Neuronal stem cell (in vitro differentiated cells): ENCODE measurements at regions not wholly inside any gene's neighbourhood (a gene's known extent, or its start where the extent isn't known, plus 50 kb on each side); places are given as distances from the start of the nearest gene placed in this dataset.

ENCODE experiments used
- DNase-seq: peaks from one replicate; pipeline ENCODE4 v3.0.0-alpha.2; 2013; ENCODE audit warnings: low spot score
- H2AFZ ChIP-seq: one replicate; pipeline ENCODE4 v1.6.1; 2013; ENCODE audit warnings: mild to moderate bottlenecking, low read length, inconsistent platforms
- H2AK5ac ChIP-seq: 2 replicates; pipeline ENCODE4 v1.6.1; 2013; ENCODE audit warnings: low read depth, mild to moderate bottlenecking, inconsistent platforms, low read length, moderate library complexity, mixed read lengths
- H2BK120ac ChIP-seq: 2 replicates; pipeline ENCODE4 v1.6.1; 2013; ENCODE audit warnings: low read depth, mild to moderate bottlenecking, inconsistent platforms, low read length, moderate library complexity, mixed read lengths
- H2BK12ac ChIP-seq: one replicate; pipeline ENCODE4 v1.6.1; 2013; ENCODE audit warnings: low read length, inconsistent platforms
- H2BK15ac ChIP-seq: 2 replicates; pipeline ENCODE4 v1.6.1; 2013; ENCODE audit warnings: mild to moderate bottlenecking, low read length, inconsistent platforms, mixed read lengths
- H2BK5ac ChIP-seq: one replicate; pipeline ENCODE4 v1.6.1; 2013; ENCODE audit warnings: inconsistent platforms, mild to moderate bottlenecking, low read length, moderate library complexity
- H3K14ac ChIP-seq: one replicate; pipeline ENCODE4 v1.6.1; 2013; ENCODE audit warnings: low read length, inconsistent platforms
- H3K18ac ChIP-seq: 2 replicates; pipeline ENCODE4 v1.6.1; 2013; ENCODE audit warnings: low read length, inconsistent platforms
- H3K23ac ChIP-seq: 2 replicates; pipeline ENCODE4 v1.6.1; 2013; ENCODE audit warnings: low read depth, mild to moderate bottlenecking, mixed read lengths, low read length, inconsistent platforms; ENCODE audit not compliant: poor library complexity
- H3K27ac ChIP-seq: replicated peaks from 3 replicates; pipeline ENCODE4 v1.5.1; 2013; ENCODE audit warnings: low read length, inconsistent platforms
- H3K27me3 ChIP-seq, 3 experiments: 2 replicates each; pipeline ENCODE4 v1.6.1; 2013; ENCODE audit warnings: low read length in 3 of 3, mild to moderate bottlenecking in 2 of 3, inconsistent platforms in 1 of 3, low read depth in 1 of 3, mixed read lengths in 1 of 3, moderate library complexity in 1 of 3; ENCODE audit not compliant: control insufficient read depth in 3 of 3, insufficient read depth in 3 of 3
- H3K36me3 ChIP-seq, 2 donors: replicated peaks in 1 of 2; 2 replicates each; pipeline ENCODE4 v1.6.1; 2013; ENCODE audit warnings: low read length in 2 of 2; ENCODE audit not compliant: control insufficient read depth in 2 of 2, insufficient read depth in 2 of 2
- H3K4ac ChIP-seq: 2 replicates; pipeline ENCODE4 v1.6.1; 2013; ENCODE audit warnings: inconsistent platforms, mild to moderate bottlenecking, low read length, moderate library complexity
- H3K4me1 ChIP-seq, 2 donors: 1 replicate in 1 of 2; 2 replicates in 1 of 2; pipeline ENCODE4 v1.6.1; 2013; ENCODE audit warnings: low read length in 2 of 2, low read depth in 1 of 2; ENCODE audit not compliant: control insufficient read depth in 2 of 2, insufficient read depth in 1 of 2
- H3K4me2 ChIP-seq: one replicate; pipeline ENCODE4 v1.6.1; 2013; ENCODE audit warnings: mild to moderate bottlenecking, low read length, inconsistent platforms; ENCODE audit not compliant: insufficient read depth, poor library complexity, severe bottlenecking
- H3K4me3 ChIP-seq, 2 donors: 2 replicates each; pipeline ENCODE4 v1.5.1; 2013; ENCODE audit warnings: low read length in 2 of 2, mild to moderate bottlenecking in 2 of 2, inconsistent platforms in 1 of 2, moderate library complexity in 1 of 2
- H3K79me1 ChIP-seq: one replicate; pipeline ENCODE4 v1.6.1; 2013; ENCODE audit warnings: low read depth, mild to moderate bottlenecking, inconsistent platforms, low read length, moderate library complexity
- H3K9ac ChIP-seq: one replicate; pipeline ENCODE4 v1.6.1; 2013; ENCODE audit warnings: mild to moderate bottlenecking, low read depth, low read length, inconsistent platforms; ENCODE audit not compliant: poor library complexity
- H3K9me3 ChIP-seq, 2 donors: replicated peaks in 1 of 2; 2 replicates each; pipeline versions ENCODE3 to v1.6.1; 2013; ENCODE audit warnings: low read length in 2 of 2, mild to moderate bottlenecking in 2 of 2, inconsistent platforms in 1 of 2, low read depth in 1 of 2, mixed read lengths in 1 of 2, moderate library complexity in 1 of 2; ENCODE audit not compliant: control insufficient read depth in 2 of 2, insufficient read depth in 1 of 2
- H4K8ac ChIP-seq: one replicate; pipeline ENCODE4 v1.6.1; 2013; ENCODE audit warnings: low read depth, mild to moderate bottlenecking, inconsistent platforms, low read length, moderate library complexity
- H4K91ac ChIP-seq: one replicate; pipeline ENCODE4 v1.6.1; 2013; ENCODE audit warnings: low read length, low read depth, mild to moderate bottlenecking, inconsistent platforms; ENCODE audit not compliant: poor library complexity
- WGBS, 2 donors: extraction: QIAGEN DNeasy Blood & Tissue Kit; methylation state at CpG; one replicate each; pipeline ENCODE4 v1.1.7; 2013; ENCODE audit warnings: missing lambda C conversion rate in 2 of 2, mixed read lengths in 1 of 2; ENCODE audit not compliant: insufficient read length in 2 of 2, insufficient replicate concordance in 1 of 2; ENCODE audit errors: extremely low coverage in 2 of 2; 5-methylcytosine and 5-hydroxymethylcytosine counted together

- Histone ChIP-seq H3K9me3 (no peaks in the 10 kb centered on the region), H2BK12ac (no peak overlapping the region), H2AK5ac (no peak overlapping the region), H2BK15ac (no peak overlapping the region), H3K36me3 (no peaks in the 10 kb centered on the region), H3K4me2 (no peak overlapping the region), H3K23ac (no peak overlapping the region), H3K14ac (no peak overlapping the region), H4K91ac (no peak overlapping the region), H4K8ac (no peak overlapping the region), H3K79me1 (no peaks in the 10 kb centered on the region), H3K4ac (no peak overlapping the region), H3K27ac (no peak overlapping the region), H3K4me1 (no peaks in the 10 kb centered on the region), H3K9ac (no peak overlapping the region), H2BK5ac (no peak overlapping the region), H2BK120ac (no peak overlapping the region), H3K27me3 (no peaks in the 10 kb centered on the region), H2AFZ (no peak overlapping the region), H3K18ac (no peak overlapping the region), H3K4me3 (no peak overlapping the region)
- 100% methylated on average over 1 of the region's 3 CpGs; no CpG with 5 or more reads in 1 of the 2 donors for WGBS, 2 donors
- no peak for DNase-seq
Observed at GRCh38 chr21:24147674-24148073, 1459.6 kb downstream of the MRPL39 start.

- Histone ChIP-seq H3K18ac (no peak overlapping the region), H4K8ac (no peak overlapping the region), H2BK15ac (no peak overlapping the region), H2AK5ac (no peak overlapping the region), H3K14ac (no peak overlapping the region), H2BK120ac (no peak overlapping the region), H3K23ac (no peak overlapping the region), H3K27ac (no peak overlapping the region), H2BK5ac (no peak overlapping the region), H3K4me3 (no peak overlapping the region), H3K4me1 (no peaks in the 10 kb centered on the region), H3K9me3 (no peaks in the 10 kb centered on the region), H2BK12ac (no peak overlapping the region), H2AFZ (no peak overlapping the region), H3K79me1 (no peaks in the 10 kb centered on the region), H3K27me3 (no peaks in the 10 kb centered on the region), H3K4me2 (no peak overlapping the region), H3K4ac (no peak overlapping the region), H3K36me3 (no peaks in the 10 kb centered on the region), H3K9ac (no peak overlapping the region), H4K91ac (no peak overlapping the region)
- WGBS, 2 donors = no CpG with 5 or more reads among the region's 1 CpG
- DNase-seq = no peak
Observed at GRCh38 chr21:24131056-24131455, 1476.2 kb downstream of the MRPL39 start.

GRCh38 chr21:24127651-24128050 lies 1479.6 kb downstream of the MRPL39 start:
- Histone ChIP-seq H2BK12ac (no peak overlapping the region), H3K4me3 (no peak overlapping the region), H2AK5ac (no peak overlapping the region), H3K18ac (no peak overlapping the region), H3K9me3 (no peaks in the 10 kb centered on the region), H3K27ac (no peak overlapping the region), H3K23ac (no peak overlapping the region), H3K14ac (no peak overlapping the region), H3K4me1 (no peaks in the 10 kb centered on the region), H3K9ac (no peak overlapping the region), H3K79me1 (no peaks in the 10 kb centered on the region), H3K27me3 (no peaks in the 10 kb centered on the region), H3K4ac (no peak overlapping the region), H4K91ac (no peak overlapping the region), H2AFZ (no peak overlapping the region), H3K36me3 (no peaks in the 10 kb centered on the region), H3K4me2 (no peak overlapping the region), H2BK15ac (no peak overlapping the region), H2BK5ac (no peak overlapping the region), H2BK120ac (no peak overlapping the region), H4K8ac (no peak overlapping the region)
- WGBS, 2 donors = no CpG with 5 or more reads among the region's 1 CpG
- no peak for DNase-seq

- Histone ChIP-seq H2BK15ac (no peak overlapping the region), H3K4me3 (no peak overlapping the region), H4K91ac (no peak overlapping the region), H4K8ac (no peak overlapping the region), H3K4me1 (no peaks in the 10 kb centered on the region), H2AK5ac (no peak overlapping the region), H3K36me3 (no peaks in the 10 kb centered on the region), H3K9ac (no peak overlapping the region), H3K4me2 (no peak overlapping the region), H2AFZ (no peak overlapping the region), H3K27ac (no peak overlapping the region), H3K14ac (no peak overlapping the region), H3K23ac (no peak overlapping the region), H3K18ac (no peak overlapping the region), H2BK12ac (no peak overlapping the region), H3K27me3 (no peaks in the 10 kb centered on the region), H2BK120ac (no peak overlapping the region), H2BK5ac (no peak overlapping the region), H3K9me3 (no peaks in the 10 kb centered on the region), H3K79me1 (no peaks in the 10 kb centered on the region), H3K4ac (no peak overlapping the region)
- no peak for DNase-seq
- WGBS, 2 donors = no CpG with 5 or more reads among the region's 1 CpG
Observed at GRCh38 chr21:24123785-24124184, 1483.5 kb downstream of the MRPL39 start.
